ENCODE measurements at regions not wholly inside any gene's neighbourhood (a gene's known extent, or its start where the extent isn't known, plus 50 kb on each side); places are given as distances from the start of the nearest gene placed in this dataset.

DNA sequence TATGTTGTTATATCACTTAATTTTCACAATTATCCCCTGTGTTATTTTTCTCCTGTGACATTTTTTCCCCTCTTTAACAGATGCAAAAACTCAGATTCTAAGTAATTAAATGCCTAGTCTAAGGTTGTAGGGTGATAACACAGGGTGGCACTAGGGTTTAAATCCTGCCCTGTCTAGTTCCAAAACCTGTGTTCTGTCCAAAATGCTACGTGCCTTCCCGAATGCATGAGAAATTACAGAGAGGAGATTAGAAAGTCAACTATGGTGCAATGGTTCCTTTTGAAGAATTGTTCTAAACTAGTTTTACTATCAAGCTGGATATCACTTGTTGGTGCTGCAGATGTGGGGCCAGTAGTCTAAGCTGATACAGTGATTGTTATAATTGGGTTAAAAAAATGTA, 108.0 kb downstream of the DIPK2A start:
- no peak for DNase-seq

GRCh38 chr3:144084929-144085328, 113.3 kb downstream of the DIPK2A start:
- no peak for DNase-seq

DNA sequence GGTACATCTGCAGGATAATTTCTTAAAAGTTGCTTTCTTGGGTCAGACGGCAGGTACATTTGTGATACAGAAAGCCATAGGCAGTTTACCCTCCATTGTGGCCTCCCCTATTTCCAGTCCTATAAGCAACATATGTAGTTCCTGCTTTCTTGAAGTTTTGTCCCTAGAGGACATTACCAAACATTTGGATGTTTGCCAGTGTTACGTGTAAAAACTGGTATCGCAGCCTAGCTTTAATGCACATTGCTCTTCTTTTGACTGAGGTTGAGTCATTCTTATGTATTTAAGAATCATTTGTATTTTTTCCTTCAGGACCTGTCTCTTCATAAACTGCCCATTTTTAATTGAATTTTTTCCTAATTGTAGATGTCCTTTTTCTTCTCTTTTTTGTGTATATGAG, 114.3 kb downstream of the DIPK2A start:
- peak; percentile 55 to 75 (median 63) for DNase-seq

DNA sequence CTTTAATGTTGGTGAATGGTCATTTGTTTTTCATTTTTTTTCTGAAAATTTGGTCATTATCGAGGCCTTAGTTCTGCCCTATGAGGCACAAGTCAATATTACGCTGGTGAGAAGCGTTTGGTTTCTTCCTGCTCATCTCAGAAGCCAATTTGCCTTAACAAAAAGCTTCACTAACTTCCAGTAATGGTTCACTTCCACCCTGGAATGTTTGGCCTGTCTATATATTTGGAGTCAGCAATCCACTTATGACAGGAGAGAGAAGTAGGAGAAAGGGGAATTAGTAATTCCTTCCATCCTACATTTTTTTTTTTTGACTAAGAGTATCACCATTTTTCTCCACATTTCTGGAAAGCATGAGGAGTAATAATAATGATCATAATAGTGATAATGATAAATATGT, 124.4 kb downstream of the DIPK2A start:
- no peak for DNase-seq

DNA sequence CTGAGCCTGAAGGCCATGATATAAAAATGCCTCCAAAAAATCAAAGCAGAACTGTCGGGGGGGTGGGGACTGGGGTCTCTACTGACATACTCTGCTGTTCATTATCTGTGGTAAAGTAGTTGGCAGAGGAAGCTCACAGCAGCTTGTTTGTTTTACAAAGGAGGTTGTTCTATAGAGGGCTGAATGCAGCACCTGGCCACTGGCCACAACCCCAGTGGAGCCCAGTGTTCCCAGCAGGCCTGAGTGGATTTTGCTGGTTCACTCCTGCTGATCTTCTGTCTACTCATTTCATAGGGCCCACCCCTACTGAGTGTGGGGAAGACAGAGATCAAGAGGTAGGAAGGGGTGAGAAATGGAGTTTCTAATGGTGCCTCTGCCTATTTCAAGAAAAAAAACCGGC, 125.5 kb downstream of the DIPK2A start:
- no peak for DNase-seq

GRCh38 chr3:144098691-144099090, 127.1 kb downstream of the DIPK2A start:
- no peak for DNase-seq

DNA sequence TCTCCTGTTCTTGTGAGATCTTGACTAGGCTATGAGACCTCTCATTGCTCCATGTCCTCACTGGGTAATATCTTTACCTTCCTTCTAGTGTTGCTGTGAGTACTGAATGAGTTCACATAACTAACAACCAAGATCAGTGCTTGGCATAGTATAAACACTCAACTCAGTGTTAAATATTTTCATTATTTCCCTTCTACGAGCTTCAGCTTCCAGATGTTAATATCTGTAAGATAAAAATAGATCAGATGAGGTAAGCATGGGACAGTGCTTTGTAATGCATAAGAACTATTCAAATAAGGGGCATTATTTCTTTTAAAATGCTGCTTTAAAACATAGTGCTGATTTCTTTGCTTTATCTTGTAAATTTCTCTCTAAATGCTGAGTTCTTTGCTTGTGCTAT, 130.8 kb downstream of the DIPK2A start:
- no peak for DNase-seq

- DNase-seq = no peak
Observed at GRCh38 chr3:144104186-144104585, 132.6 kb downstream of the DIPK2A start.

DNA sequence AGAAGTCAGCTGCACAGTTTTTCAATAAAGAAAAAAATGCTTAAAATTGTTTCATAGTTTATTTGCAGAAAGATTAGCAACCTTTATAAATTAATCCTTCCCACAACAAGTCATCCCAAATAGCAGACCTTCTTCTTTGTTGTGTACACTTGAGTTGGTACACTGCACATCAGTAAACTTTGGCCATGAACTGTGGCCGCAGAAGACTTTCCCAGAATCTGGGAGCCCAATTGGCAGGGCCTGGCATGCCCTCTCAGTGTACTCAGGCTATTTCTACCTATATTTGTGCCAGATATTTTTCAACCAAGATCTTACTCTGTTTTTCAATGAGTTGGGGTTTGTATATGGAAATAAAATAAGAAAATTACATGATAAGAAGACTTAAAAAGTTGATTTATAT, 133.1 kb downstream of the DIPK2A start:
- DNase-seq = no peak

- no peak for DNase-seq
Observed at GRCh38 chr3:144105542-144105941, 133.9 kb downstream of the DIPK2A start.

GRCh38 chr3:144106970-144107369, 135.3 kb downstream of the DIPK2A start:
- DNase-seq = no peak

- DNase-seq = no peak
Observed at GRCh38 chr3:144107923-144108322, 136.3 kb downstream of the DIPK2A start.

GRCh38 chr3:144109944-144110343, 138.3 kb downstream of the DIPK2A start:
- peak; percentile 9 to 39 (median 36) for DNase-seq

DNA sequence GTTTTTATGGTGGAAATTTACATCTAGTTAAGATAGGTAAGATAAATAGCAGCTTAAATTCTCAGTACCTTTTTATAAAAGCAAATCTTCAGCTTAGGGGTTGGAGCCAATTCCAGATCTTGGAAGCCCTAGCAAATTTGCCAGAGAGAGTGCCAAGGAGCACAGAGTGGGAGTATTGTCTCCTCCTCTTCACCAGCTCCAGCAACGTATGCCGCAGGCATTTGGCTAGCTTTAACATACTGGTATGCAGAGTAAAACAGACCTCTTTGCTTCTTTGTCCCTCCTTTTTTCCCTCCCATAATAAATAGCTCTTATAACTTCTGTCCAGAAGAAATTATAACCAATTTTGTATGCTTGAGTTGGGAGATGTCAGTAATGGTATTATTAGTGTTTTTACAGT, 140.4 kb downstream of the DIPK2A start:
- no peak for DNase-seq

DNA sequence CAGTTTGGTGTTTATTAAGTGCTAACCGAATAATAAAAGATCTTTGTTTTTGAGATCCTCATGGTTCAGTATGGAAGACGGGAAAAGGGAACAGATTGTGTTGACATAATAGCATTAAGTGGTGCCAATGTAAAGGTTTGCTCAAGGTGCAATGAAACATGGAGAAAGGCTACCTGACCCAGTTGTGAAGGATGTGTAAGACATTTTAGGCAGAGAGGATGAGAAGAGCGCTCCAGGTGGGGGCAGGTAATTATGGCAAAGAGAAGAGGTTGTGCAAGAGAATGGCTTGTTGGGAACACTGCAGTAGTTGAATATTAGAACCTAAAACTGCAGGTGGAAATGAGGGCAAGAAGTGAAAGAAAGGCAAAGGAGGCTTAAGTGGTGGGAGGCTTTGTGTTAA, 140.8 kb downstream of the DIPK2A start:
- no peak for DNase-seq

- no peak for DNase-seq
Observed at GRCh38 chr3:144114767-144115166, 143.1 kb downstream of the DIPK2A start.

DNA sequence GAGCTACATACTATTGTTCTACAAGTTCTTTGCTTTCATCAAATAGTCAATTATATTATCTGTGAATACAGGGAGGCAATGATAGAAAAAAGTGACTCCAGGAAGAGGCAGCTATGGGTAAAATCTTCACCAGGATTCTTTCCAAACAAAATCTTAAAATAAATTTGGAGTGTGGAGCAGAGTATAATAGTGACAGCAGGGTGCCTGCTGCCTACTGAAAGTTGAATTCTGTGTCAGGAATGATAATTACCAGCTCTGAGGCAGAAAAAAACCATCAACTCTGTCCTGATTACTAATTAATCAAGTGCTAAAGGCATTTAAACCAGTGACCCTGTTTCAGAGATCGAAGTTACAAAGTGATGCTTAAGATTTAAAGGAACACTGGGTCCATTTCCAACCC, 148.0 kb downstream of the DIPK2A start:
- DNase-seq = no peak

DNA sequence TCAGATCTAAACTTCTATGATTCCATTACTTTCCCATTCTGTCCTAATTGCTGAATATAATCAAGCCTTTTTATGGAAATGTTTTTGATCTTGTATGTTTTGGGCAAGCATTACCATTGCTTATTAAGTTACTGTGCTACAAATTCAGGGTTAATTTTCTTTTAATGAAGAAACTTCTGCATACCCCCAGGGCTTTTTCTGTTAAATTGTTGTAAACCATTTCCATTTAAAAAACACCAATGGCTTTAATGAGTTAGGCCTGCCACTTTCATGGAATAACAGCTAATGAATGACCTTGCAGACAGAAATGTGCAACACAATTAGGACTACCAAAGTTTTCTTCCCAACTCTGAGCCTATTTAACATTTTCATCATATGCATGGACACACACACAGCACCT, 150.0 kb downstream of the DIPK2A start:
- DNase-seq = no peak

- no peak for DNase-seq
Observed at GRCh38 chr3:144127014-144127413, 155.4 kb downstream of the DIPK2A start.

- DNase-seq = no peak
Observed at GRCh38 chr3:144127700-144128099, 156.1 kb downstream of the DIPK2A start.

- DNase-seq = no peak
Observed at GRCh38 chr3:144128108-144128892, 156.7 kb downstream of the DIPK2A start.

- no peak for DNase-seq
Observed at GRCh38 chr3:144129536-144130214, 158.1 kb downstream of the DIPK2A start.

- no peak for DNase-seq
Observed at GRCh38 chr3:144141074-144141473, 169.5 kb downstream of the DIPK2A start.

DNA sequence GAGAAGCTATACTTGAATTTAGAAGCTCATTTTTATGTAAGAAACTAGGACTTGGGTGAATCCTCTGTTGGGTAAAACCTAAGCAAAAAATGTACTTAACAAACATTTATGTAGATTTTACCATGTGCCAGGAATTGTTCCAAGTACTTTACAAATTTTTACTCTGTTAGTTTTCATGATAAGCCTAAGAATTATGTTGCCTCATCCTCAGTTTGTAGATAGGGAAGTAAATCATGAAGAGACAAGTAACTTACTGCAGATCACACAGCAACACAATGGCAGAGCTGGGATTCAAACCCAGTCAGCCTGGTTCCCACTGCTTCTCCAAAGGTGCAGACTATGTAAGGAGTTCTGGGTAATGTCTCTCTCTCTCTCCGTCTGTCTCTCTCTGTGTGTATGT, 169.9 kb downstream of the DIPK2A start:
- DNase-seq = no peak

Measured in suppressor macrophage treated with lipopolysaccharide for 1 hour (primary cell).